H1 (cell line): ENCODE measurements at regions not wholly inside any gene's neighbourhood (a gene's known extent, or its start where the extent isn't known, plus 50 kb on each side); places are given as distances from the start of the nearest gene placed in this dataset.

Experiments
- CTCF ChIA-PET: fragments of 300-600 bp; sonication (Branson Sonifier 250); formaldehyde crosslinking; loops from one replicate; lab custom pipeline; 2021; ENCODE audit not compliant: partially characterized antibody; lab: Charles Lee
- POLR2A ChIA-PET: fragments of 300-600 bp; sonication (Branson Sonifier 250); formaldehyde crosslinking; loops from one replicate; lab custom pipeline; 2021; ENCODE audit warnings: inconsistent platforms; ENCODE audit not compliant: partially characterized antibody; lab: Charles Lee
- DNase-seq, 2 experiments: peaks; one replicate each; pipeline versions ENCODE4 v3.0.0 to v3.0.0-alpha.2; 2010 to 2022; ENCODE audit warnings: low spot score in 2 of 2, low read depth in 1 of 2, mixed read lengths in 1 of 2
- FAIRE-seq: peaks from 2 replicates; lab custom pipeline; 2011; peaks lifted over from hg19 to GRCh38; lab: Jason Lieb, UNC
- H2AFZ ChIP-seq: 2 replicates; pipeline ENCODE4 v1.8.1; 2012; ENCODE audit warnings: low read length, inconsistent platforms
- H2AK5ac ChIP-seq: 2 replicates; pipeline ENCODE4 v1.6.1; 2013; ENCODE audit warnings: low read depth, low read length
- H2BK120ac ChIP-seq: replicated peaks from 2 replicates; pipeline ENCODE3; 2013; ENCODE audit warnings: low read depth, low read length, inconsistent platforms
- H2BK12ac ChIP-seq: 2 replicates; pipeline ENCODE4 v1.6.1; 2013; ENCODE audit warnings: low read depth, low read length
- H2BK15ac ChIP-seq: 2 replicates; pipeline ENCODE4 v1.6.1; 2013; ENCODE audit warnings: low read length
- H2BK20ac ChIP-seq: 2 replicates; pipeline ENCODE4 v1.6.1; 2013; ENCODE audit warnings: low read length
- H2BK5ac ChIP-seq: 2 replicates; pipeline ENCODE4 v1.6.1; 2013; ENCODE audit warnings: low read depth, low read length
- H3K14ac ChIP-seq: 2 replicates; pipeline ENCODE4 v1.6.1; 2013; ENCODE audit warnings: inconsistent platforms; ENCODE audit not compliant: insufficient read length
- H3K18ac ChIP-seq: 2 replicates; pipeline ENCODE4 v1.6.1; 2013; ENCODE audit warnings: low read length; ENCODE audit errors: extremely low read depth
- H3K23ac ChIP-seq: 2 replicates; pipeline ENCODE4 v1.6.1; 2013; ENCODE audit warnings: inconsistent platforms; ENCODE audit not compliant: insufficient read length
- H3K23me2 ChIP-seq: 2 replicates; pipeline ENCODE4 v1.6.1; 2013; ENCODE audit warnings: low read depth, low read length
- H3K27ac ChIP-seq: 2 replicates; pipeline ENCODE4 v1.6.1; 2011; ENCODE audit warnings: low read depth, low read length, inconsistent platforms
- H3K27me3 ChIP-seq, 4 experiments: replicated peaks in 1 of 4; 1 replicate in 1 of 4; 2 replicates in 3 of 4; pipeline versions ENCODE4 v1.6.1 to v1.8.1; 2011 to 2013; ENCODE audit warnings: low read length in 3 of 4, mild to moderate bottlenecking in 3 of 4, inconsistent platforms in 2 of 4, mixed read lengths in 2 of 4, moderate library complexity in 1 of 4; ENCODE audit not compliant: control insufficient read depth in 3 of 4, insufficient read depth in 3 of 4; ENCODE audit errors: extremely low read depth in 1 of 4
- H3K36me3 ChIP-seq, 4 experiments: 2 replicates each; pipeline versions ENCODE4 v1.6.1 to v1.8.1; 2011 to 2013; ENCODE audit warnings: mild to moderate bottlenecking in 4 of 4, low read length in 3 of 4, moderate library complexity in 2 of 4, control low read depth in 1 of 4, inconsistent platforms in 1 of 4; ENCODE audit not compliant: insufficient read depth in 4 of 4, control insufficient read depth in 2 of 4
- H3K4ac ChIP-seq: replicated peaks from 2 replicates; pipeline ENCODE3; 2013; ENCODE audit warnings: low read length, low read depth, mixed read lengths, inconsistent platforms; ENCODE audit not compliant: insufficient read length
- H3K4me1 ChIP-seq, 4 experiments: replicated peaks in 1 of 4; 1 replicate in 1 of 4; 2 replicates in 3 of 4; pipeline versions ENCODE4 v1.6.1 to v1.8.1; 2011 to 2013; ENCODE audit warnings: low read length in 3 of 4, inconsistent platforms in 2 of 4, mixed read lengths in 1 of 4; ENCODE audit not compliant: insufficient read depth in 4 of 4, control insufficient read depth in 3 of 4
- H3K4me2 ChIP-seq, 2 experiments: 2 replicates each; pipeline versions ENCODE4 v1.6.1 to v1.8.1; 2011 to 2013; ENCODE audit warnings: low read depth in 2 of 2, low read length in 2 of 2, control low read depth in 1 of 2, inconsistent platforms in 1 of 2, mild to moderate bottlenecking in 1 of 2; ENCODE audit not compliant: insufficient read depth in 1 of 2
- H3K4me3 ChIP-seq, 4 experiments: fragments of 200-600, 300-600 bp in 1 of 4; sonication (generic), shearing (Covaris generic), sonication (Bioruptor Twin) in 1 of 4; 2 replicates each; pipeline versions ENCODE4 v1.5.1 to v1.8.1; 2011 to 2016; ENCODE audit warnings: low read length in 4 of 4, low read depth in 3 of 4, control low read depth in 2 of 4, inconsistent platforms in 2 of 4, mild to moderate bottlenecking in 2 of 4, mixed read lengths in 1 of 4, moderate library complexity in 1 of 4; ENCODE audit not compliant: insufficient read depth in 2 of 4; ENCODE audit errors: extremely low read depth in 1 of 4
- H3K56ac ChIP-seq: replicated peaks from 2 replicates; pipeline ENCODE3; 2013; ENCODE audit warnings: low read depth, mild to moderate bottlenecking, mixed read lengths, low read length, inconsistent platforms; ENCODE audit not compliant: insufficient read length
- H3K79me1 ChIP-seq: 2 replicates; pipeline ENCODE4 v1.6.1; 2013; ENCODE audit warnings: low read depth, low read length, control low read depth
- H3K79me2 ChIP-seq, 2 experiments: 2 replicates each; pipeline versions ENCODE4 v1.6.1 to v1.8.1; 2012 to 2013; ENCODE audit warnings: low read length in 2 of 2, mild to moderate bottlenecking in 2 of 2, inconsistent platforms in 1 of 2; ENCODE audit not compliant: insufficient read depth in 2 of 2, control insufficient read depth in 1 of 2
- H3K9ac ChIP-seq, 4 experiments: replicated peaks in 1 of 4; 1 replicate in 1 of 4; 2 replicates in 3 of 4; pipeline versions ENCODE4 v1.6.1 to v1.8.1; 2011 to 2013; ENCODE audit warnings: low read depth in 3 of 4, low read length in 3 of 4, control low read depth in 2 of 4, mild to moderate bottlenecking in 2 of 4, moderate library complexity in 2 of 4, inconsistent platforms in 1 of 4; ENCODE audit errors: extremely low read depth in 1 of 4
- H3K9me3 ChIP-seq, 2 experiments: 2 replicates each; pipeline versions ENCODE4 v1.6.1 to v1.8.1; 2012 to 2013; ENCODE audit warnings: mild to moderate bottlenecking in 2 of 2, moderate library complexity in 2 of 2, control low read depth in 1 of 2, inconsistent platforms in 1 of 2, low read depth in 1 of 2, low read length in 1 of 2, mixed read lengths in 1 of 2; ENCODE audit not compliant: insufficient read depth in 2 of 2
- H4K20me1 ChIP-seq, 2 experiments: replicated peaks in 1 of 2; 2 replicates each; pipeline versions ENCODE3 to v1.8.1; 2011 to 2013; ENCODE audit warnings: inconsistent platforms in 2 of 2, low read length in 2 of 2, mild to moderate bottlenecking in 1 of 2; ENCODE audit not compliant: insufficient read depth in 2 of 2, control insufficient read depth in 1 of 2
- H4K5ac ChIP-seq: 2 replicates; pipeline ENCODE4 v1.6.1; 2013; ENCODE audit warnings: low read length, low read depth, mixed read lengths, inconsistent platforms; ENCODE audit not compliant: insufficient read length
- H4K8ac ChIP-seq: 2 replicates; pipeline ENCODE4 v1.8.0; 2013; ENCODE audit warnings: mild to moderate bottlenecking, moderate library complexity, low read length, inconsistent platforms; ENCODE audit not compliant: insufficient read depth; ENCODE audit errors: extremely low read depth
- H4K91ac ChIP-seq: replicated peaks from 2 replicates; pipeline ENCODE3; 2013; ENCODE audit warnings: low read length, mixed read lengths, inconsistent platforms; ENCODE audit not compliant: insufficient read length
- ASH2L ChIP-seq: fragments of 200-600, 300-600 bp; sonication (generic); IDR thresholded peaks from one replicate; pipeline ENCODE4 v1.7.1; 2017; ENCODE audit warnings: low read length
- KDM5A ChIP-seq: fragments of 200-600 bp; IDR thresholded peaks from 2 replicates; pipeline ENCODE4 v1.7.1; 2012; ENCODE audit warnings: mild to moderate bottlenecking, low read length, inconsistent platforms, mixed read lengths
- POLR2AphosphoS5 ChIP-seq: IDR thresholded peaks from 2 replicates; pipeline ENCODE4 v1.6.1; 2011; ENCODE audit warnings: low read depth, low read length
- TEAD4 ChIP-seq: IDR thresholded peaks from 2 replicates; pipeline ENCODE4 v1.6.1; 2012; ENCODE audit warnings: low read depth, low read length, inconsistent platforms, mixed read lengths
- WGBS, 2 experiments: shearing (Covaris generic) in 1 of 2; methylation state at CpG; one replicate each; pipeline versions ENCODE4 v1.1.6 to v1.1.7; 2013 to 2015; ENCODE audit warnings: low lambda C conversion rate in 2 of 2, mixed read lengths in 2 of 2, inconsistent platforms in 1 of 2, low coverage in 1 of 2, missing lambda C conversion rate in 1 of 2; ENCODE audit not compliant: insufficient replicate concordance in 2 of 2, insufficient coverage in 1 of 2, insufficient read length in 1 of 2; ENCODE audit errors: extremely low coverage in 1 of 2, missing lambda C conversion rate in 1 of 2; 5-methylcytosine and 5-hydroxymethylcytosine counted together

DNA sequence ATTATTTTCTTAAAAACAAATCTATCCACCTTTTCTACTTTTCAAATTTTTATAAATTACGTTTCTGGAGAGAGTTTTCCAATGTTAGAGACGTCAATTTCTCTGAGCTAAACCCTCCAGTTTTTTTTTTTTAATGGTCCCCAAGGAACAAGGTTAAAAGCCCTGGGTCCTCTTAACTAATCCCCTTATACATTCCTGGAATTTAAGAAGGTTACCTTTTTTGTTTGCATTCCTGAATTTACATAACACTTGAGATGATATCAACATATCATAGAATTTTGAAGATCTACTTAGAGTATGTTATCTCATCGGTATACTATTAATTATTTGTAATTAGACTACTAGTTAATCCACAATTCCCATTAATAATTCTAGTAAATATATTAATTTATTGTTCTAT is 662.2 kb upstream of the LRFN5 start:
- no peak for DNase-seq
- no peaks in the 10 kb centered on the region for H3K27me3 ChIP-seq
- H3K23me2 ChIP-seq: no peaks in the 10 kb centered on the region
- no peaks in the 10 kb centered on the region; a peak in 1 of 7 replicates for H3K4me1 ChIP-seq
- H2BK5ac ChIP-seq: no peak overlapping the region
- H3K56ac ChIP-seq: no peak overlapping the region
- H3K27ac ChIP-seq: no peak overlapping the region
- no peak overlapping the region for H2BK120ac ChIP-seq
- 29% methylated on average over 3 of the region's 3 CpGs; no CpG with 5 or more reads in 1 of the 2 experiments for WGBS, 2 experiments
- H4K8ac ChIP-seq: no peak overlapping the region
- no peak overlapping the region for H4K5ac ChIP-seq
- no peaks in the 10 kb centered on the region for H3K9me3 ChIP-seq
- POLR2A ChIA-PET: no interaction called here
- H4K91ac ChIP-seq: no peak overlapping the region
- no peak overlapping the region for H3K4me2 ChIP-seq
- no peak overlapping the region for H3K4ac ChIP-seq
- H3K4me3 ChIP-seq: no peak overlapping the region
- H3K79me1 ChIP-seq: no peaks in the 10 kb centered on the region
- H2AFZ ChIP-seq: no peak overlapping the region
- H2BK20ac ChIP-seq: no peak overlapping the region
- FAIRE-seq: no peak
- no peak overlapping the region for H2BK12ac ChIP-seq
- no peak overlapping the region for H2BK15ac ChIP-seq
- TF ChIP-seq POLR2AphosphoS5 (no peak), ASH2L (no peak), TEAD4 (peak; percentile 76), KDM5A (no peak)
- TF ChIP-seq, all 59 proteins: peak for 1
- Histone ChIP-seq H4K20me1 (no peaks in the 10 kb centered on the region), H3K18ac (no peak overlapping the region), H3K36me3 (no peaks in the 10 kb centered on the region), H3K23ac (no peak overlapping the region), H2AK5ac (no peak overlapping the region), H3K9ac (no peak overlapping the region), H3K79me2 (no peaks in the 10 kb centered on the region), H3K14ac (no peak overlapping the region)
- CTCF ChIA-PET: no interaction called here
